ENCODE measurements at regions not wholly inside any gene's neighbourhood (a gene's known extent, or its start where the extent isn't known, plus 50 kb on each side); places are given as distances from the start of the nearest gene placed in this dataset.

DNA sequence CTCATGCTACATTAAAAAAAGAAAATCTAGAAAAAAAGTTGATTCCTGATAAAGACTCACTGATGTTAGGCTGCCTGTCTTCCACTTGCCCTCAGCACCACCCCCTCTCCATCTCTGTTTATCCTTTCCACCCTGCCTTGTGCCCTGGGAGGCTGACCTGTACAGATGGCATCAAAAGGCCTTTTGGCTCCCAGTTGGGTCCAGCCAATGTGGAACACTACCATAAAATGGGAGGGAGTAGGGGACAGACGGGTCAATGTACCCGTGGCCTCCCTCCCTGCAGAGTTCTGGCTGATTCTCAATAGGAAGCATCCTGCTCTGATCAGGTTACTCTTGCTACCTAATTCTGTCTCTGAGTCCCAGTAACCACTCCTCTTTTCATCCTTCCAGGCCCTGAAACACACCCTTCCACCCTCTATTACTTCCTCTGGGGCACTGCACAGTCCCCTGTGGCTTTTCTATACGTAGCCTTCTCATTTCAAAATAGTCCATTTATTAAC is 300.0 kb downstream of the HHIPL2 start:
- DNase-seq, result no peak
- Histone ChIP-seq H3K4me2 (ENCODE audit: low read depth, low read length, poor library complexity, severe bottlenecking) (no peak overlapping the region), H2AFZ (ENCODE audit: low read length) (no peak overlapping the region), H3K9me3 (ENCODE audit: low read length) (no peaks in the 10 kb centered on the region), H3K4me3 (ENCODE audit: low read length) (no peak overlapping the region), H4K20me1 (ENCODE audit: insufficient read depth, low read depth, low read length) (no peaks in the 10 kb centered on the region), H3K79me2 (ENCODE audit: low read length) (no peaks in the 10 kb centered on the region), H3K36me3 (ENCODE audit: insufficient read depth, low read length) (no peaks in the 10 kb centered on the region), H3K27ac (ENCODE audit: low read length) (no peak overlapping the region), H3K9ac (ENCODE audit: low read length) (no peak overlapping the region), H3K9me2 (replicated peaks; ENCODE audit: insufficient read depth, low read length) (no peaks in the 10 kb centered on the region), H3K27me3 (ENCODE audit: low read length) (no peaks in the 10 kb centered on the region), H3K4me1 (ENCODE audit: low read length) (no peaks in the 10 kb centered on the region)

- Histone ChIP-seq H3K9ac (ENCODE audit: low read length) (no peak overlapping the region), H3K27ac (ENCODE audit: low read length) (no peak overlapping the region)
- DNase-seq, result no peak
Measured at GRCh38 chr1:222247081-222247480, 300.8 kb downstream of the HHIPL2 start.

DNA sequence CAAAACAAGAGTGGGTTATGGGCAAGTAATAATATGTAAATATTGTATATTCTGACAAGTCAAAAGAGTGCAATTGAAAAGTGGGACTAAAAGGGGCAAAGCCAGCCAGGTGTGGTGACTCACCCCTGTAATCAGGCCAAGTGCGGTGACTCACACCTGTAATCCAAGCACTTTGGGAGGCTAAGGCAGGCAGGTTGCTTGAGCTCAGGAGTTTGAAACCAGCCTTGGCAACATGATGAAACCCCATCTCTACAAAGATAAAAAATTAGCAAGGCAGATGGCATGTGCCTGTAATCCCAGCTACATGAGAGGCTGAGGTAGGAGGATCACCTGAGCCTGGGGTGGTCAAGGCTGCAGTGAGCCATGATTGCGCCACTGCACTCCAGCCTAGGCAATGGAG is 304.0 kb downstream of the HHIPL2 start:
- no peak overlapping the region for H3K27ac ChIP-seq (ENCODE audit: low read length)
- H3K9me2 ChIP-seq (replicated peaks; ENCODE audit: insufficient read depth, low read length), result no peaks in the 10 kb centered on the region
- H3K9ac ChIP-seq (ENCODE audit: low read length), result no peak overlapping the region
- no peaks in the 10 kb centered on the region for H3K4me1 ChIP-seq (ENCODE audit: low read length)
- H3K9me3 ChIP-seq (ENCODE audit: low read length), result no peaks in the 10 kb centered on the region
- no peaks in the 10 kb centered on the region for H3K79me2 ChIP-seq (ENCODE audit: low read length)
- no peak overlapping the region for H3K4me2 ChIP-seq (ENCODE audit: low read depth, low read length, poor library complexity, severe bottlenecking)
- no peaks in the 10 kb centered on the region for H3K27me3 ChIP-seq (ENCODE audit: low read length)
- no peak overlapping the region for H3K4me3 ChIP-seq (ENCODE audit: low read length)
- no peak for DNase-seq
- no peaks in the 10 kb centered on the region for H4K20me1 ChIP-seq (ENCODE audit: insufficient read depth, low read depth, low read length)
- H3K36me3 ChIP-seq (ENCODE audit: insufficient read depth, low read length), result no peaks in the 10 kb centered on the region
- H2AFZ ChIP-seq (ENCODE audit: low read length), result no peak overlapping the region

More at GRCh38 chr1:222247081-222247480, 300.8 kb downstream of the HHIPL2 start:
- Histone ChIP-seq H3K79me2 (ENCODE audit: low read length) (no peaks in the 10 kb centered on the region), H3K9me3 (ENCODE audit: low read length) (no peaks in the 10 kb centered on the region), H3K4me2 (ENCODE audit: low read depth, low read length, poor library complexity, severe bottlenecking) (no peak overlapping the region), H3K4me1 (ENCODE audit: low read length) (no peaks in the 10 kb centered on the region), H3K36me3 (ENCODE audit: insufficient read depth, low read length) (no peaks in the 10 kb centered on the region), H3K4me3 (ENCODE audit: low read length) (no peak overlapping the region), H3K27me3 (ENCODE audit: low read length) (no peaks in the 10 kb centered on the region), H4K20me1 (ENCODE audit: insufficient read depth, low read depth, low read length) (no peaks in the 10 kb centered on the region), H3K9me2 (replicated peaks; ENCODE audit: insufficient read depth, low read length) (no peaks in the 10 kb centered on the region), H2AFZ (ENCODE audit: low read length) (no peak overlapping the region)

- Histone ChIP-seq H3K79me2 (ENCODE audit: low read length) (no peaks in the 10 kb centered on the region), H4K20me1 (ENCODE audit: insufficient read depth, low read depth, low read length) (no peaks in the 10 kb centered on the region), H3K9ac (ENCODE audit: low read length) (no peak overlapping the region)
Measured at GRCh38 chr1:222242492-222242891, 305.4 kb downstream of the HHIPL2 start.

GRCh38 chr1:222241410-222241809 is 306.5 kb downstream of the HHIPL2 start:
- H3K27me3 ChIP-seq (ENCODE audit: low read length), result no peaks in the 10 kb centered on the region
- no peaks in the 10 kb centered on the region for H3K79me2 ChIP-seq (ENCODE audit: low read length)
- H3K27ac ChIP-seq (ENCODE audit: low read length), result no peak overlapping the region
- no peak overlapping the region for H3K4me2 ChIP-seq (ENCODE audit: low read depth, low read length, poor library complexity, severe bottlenecking)
- no peaks in the 10 kb centered on the region for H3K4me1 ChIP-seq (ENCODE audit: low read length)
- no peak for DNase-seq
- no peaks in the 10 kb centered on the region for H3K36me3 ChIP-seq (ENCODE audit: insufficient read depth, low read length)
- no peak overlapping the region for H3K9ac ChIP-seq (ENCODE audit: low read length)
- H3K4me3 ChIP-seq (ENCODE audit: low read length), result no peak overlapping the region
- H4K20me1 ChIP-seq (ENCODE audit: insufficient read depth, low read depth, low read length), result no peaks in the 10 kb centered on the region
- H3K9me2 ChIP-seq (replicated peaks; ENCODE audit: insufficient read depth, low read length), result no peaks in the 10 kb centered on the region
- H3K9me3 ChIP-seq (ENCODE audit: low read length), result no peaks in the 10 kb centered on the region
- H2AFZ ChIP-seq (ENCODE audit: low read length), result no peak overlapping the region

More at GRCh38 chr1:222242492-222242891, 305.4 kb downstream of the HHIPL2 start:
- DNase-seq, result no peak
- Histone ChIP-seq H3K9me2 (replicated peaks; ENCODE audit: insufficient read depth, low read length) (no peaks in the 10 kb centered on the region), H3K4me2 (ENCODE audit: low read depth, low read length, poor library complexity, severe bottlenecking) (no peak overlapping the region), H3K4me1 (ENCODE audit: low read length) (no peaks in the 10 kb centered on the region), H3K9me3 (ENCODE audit: low read length) (no peaks in the 10 kb centered on the region), H2AFZ (ENCODE audit: low read length) (no peak overlapping the region), H3K36me3 (ENCODE audit: insufficient read depth, low read length) (no peaks in the 10 kb centered on the region), H3K27ac (ENCODE audit: low read length) (no peak overlapping the region), H3K4me3 (ENCODE audit: low read length) (no peak overlapping the region), H3K27me3 (ENCODE audit: low read length) (no peaks in the 10 kb centered on the region)

DNA sequence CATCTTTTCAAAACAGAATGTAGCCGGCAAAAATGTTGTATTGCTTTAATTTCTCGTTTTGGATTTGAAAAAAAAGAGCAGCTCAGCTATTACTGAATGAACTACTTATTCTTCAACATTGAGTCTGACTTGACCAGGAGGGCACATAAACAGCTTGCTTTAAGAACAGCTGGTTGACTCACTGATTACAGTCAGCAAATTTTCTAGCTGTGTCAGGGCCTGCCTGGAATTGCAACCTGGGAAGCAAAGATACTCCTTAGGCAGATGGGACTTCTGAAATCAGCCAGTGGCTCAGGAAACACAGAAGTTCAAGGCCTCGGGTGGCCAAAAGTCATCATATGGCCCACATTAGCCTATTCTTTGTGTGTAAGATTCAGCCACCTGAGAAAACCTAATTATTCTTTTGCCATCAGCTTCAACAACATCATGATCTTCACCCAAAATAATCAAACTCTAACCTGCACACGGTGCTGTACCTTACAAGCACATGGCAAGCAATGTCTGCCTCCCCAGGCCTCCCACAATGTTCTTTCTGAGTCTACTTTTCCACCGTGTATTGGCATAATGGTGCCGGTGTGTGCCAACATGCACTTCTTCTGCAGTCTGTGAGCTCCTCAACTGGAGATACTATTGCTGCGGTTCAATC is 307.2 kb downstream of the HHIPL2 start:
- Histone ChIP-seq H3K9ac (ENCODE audit: low read length) (no peak overlapping the region), H3K4me2 (ENCODE audit: low read depth, low read length, poor library complexity, severe bottlenecking) (no peak overlapping the region), H3K9me2 (replicated peaks; ENCODE audit: insufficient read depth, low read length) (no peaks in the 10 kb centered on the region), H2AFZ (ENCODE audit: low read length) (no peak overlapping the region), H3K27me3 (ENCODE audit: low read length) (no peaks in the 10 kb centered on the region), H3K79me2 (ENCODE audit: low read length) (no peaks in the 10 kb centered on the region), H3K27ac (ENCODE audit: low read length) (no peak overlapping the region), H3K4me3 (ENCODE audit: low read length) (no peak overlapping the region), H3K4me1 (ENCODE audit: low read length) (no peaks in the 10 kb centered on the region), H4K20me1 (ENCODE audit: insufficient read depth, low read depth, low read length) (no peaks in the 10 kb centered on the region), H3K9me3 (ENCODE audit: low read length) (no peaks in the 10 kb centered on the region), H3K36me3 (ENCODE audit: insufficient read depth, low read length) (no peaks in the 10 kb centered on the region)
- no peak for DNase-seq

- Histone ChIP-seq H3K27me3 (ENCODE audit: low read length) (no peaks in the 10 kb centered on the region), H3K4me2 (ENCODE audit: low read depth, low read length, poor library complexity, severe bottlenecking) (no peak overlapping the region), H3K9me2 (replicated peaks; ENCODE audit: insufficient read depth, low read length) (no peaks in the 10 kb centered on the region), H3K79me2 (ENCODE audit: low read length) (no peaks in the 10 kb centered on the region), H3K36me3 (ENCODE audit: insufficient read depth, low read length) (no peaks in the 10 kb centered on the region), H3K4me3 (ENCODE audit: low read length) (no peak overlapping the region), H3K4me1 (ENCODE audit: low read length) (no peaks in the 10 kb centered on the region), H4K20me1 (ENCODE audit: insufficient read depth, low read depth, low read length) (no peaks in the 10 kb centered on the region), H3K9ac (ENCODE audit: low read length) (no peak overlapping the region), H2AFZ (ENCODE audit: low read length) (no peak overlapping the region), H3K9me3 (ENCODE audit: low read length) (no peaks in the 10 kb centered on the region), H3K27ac (ENCODE audit: low read length) (no peak overlapping the region)
- no peak for DNase-seq
Measured at GRCh38 chr1:222239130-222239529, 308.8 kb downstream of the HHIPL2 start.

- Histone ChIP-seq H3K36me3 (ENCODE audit: insufficient read depth, low read length) (no peaks in the 10 kb centered on the region), H3K9me2 (replicated peaks; ENCODE audit: insufficient read depth, low read length) (no peaks in the 10 kb centered on the region), H3K79me2 (ENCODE audit: low read length) (no peaks in the 10 kb centered on the region), H3K4me3 (ENCODE audit: low read length) (no peak overlapping the region), H3K9ac (ENCODE audit: low read length) (no peak overlapping the region), H3K4me2 (ENCODE audit: low read depth, low read length, poor library complexity, severe bottlenecking) (no peak overlapping the region), H2AFZ (ENCODE audit: low read length) (no peak overlapping the region), H3K9me3 (ENCODE audit: low read length) (no peaks in the 10 kb centered on the region), H3K4me1 (ENCODE audit: low read length) (no peaks in the 10 kb centered on the region), H3K27me3 (ENCODE audit: low read length) (no peaks in the 10 kb centered on the region), H4K20me1 (ENCODE audit: insufficient read depth, low read depth, low read length) (no peaks in the 10 kb centered on the region), H3K27ac (ENCODE audit: low read length) (no peak overlapping the region)
- DNase-seq, result no peak
Measured at GRCh38 chr1:222234351-222234750, 313.6 kb downstream of the HHIPL2 start.

Measured in Karpas-422 (cell line).